Psoas muscle (tissue), 7 donors: ENCODE measurements at regions not wholly inside any gene's neighbourhood (a gene's known extent, or its start where the extent isn't known, plus 50 kb on each side); places are given as distances from the start of the nearest gene placed in this dataset.

Source experiments
- ATAC-seq, 4 donors: fragments of 200-7000 bp; cut with Tn5 transposase; one replicate each; pipeline ENCODE4 v1.9.1; 2020; ENCODE audit warnings: moderate library complexity in 3 of 4, mild to moderate bottlenecking in 2 of 4
- DNase-seq, 2 donors: peaks; one replicate each; pipeline ENCODE4 v3.0.0-alpha.2; 2020
- H3K27ac ChIP-seq: fragments of 200-600 bp; one replicate; pipeline ENCODE4 v1.8.0; 2022
- H3K27me3 ChIP-seq, 3 donors: fragments of 200-600 bp in 1 of 3; one replicate each; pipeline versions ENCODE4 v1.6.1 to v1.8.0; 2013 to 2022; ENCODE audit warnings: low read length in 2 of 3, mild to moderate bottlenecking in 2 of 3, moderate library complexity in 1 of 3; ENCODE audit not compliant: insufficient read depth in 3 of 3
- H3K36me3 ChIP-seq, 2 donors: fragments of 200-600 bp in 1 of 2; one replicate each; pipeline versions ENCODE4 v1.6.1 to v1.8.0; 2013 to 2022; ENCODE audit warnings: low read depth in 1 of 2, mild to moderate bottlenecking in 1 of 2, moderate library complexity in 1 of 2; ENCODE audit not compliant: insufficient read depth in 1 of 2
- H3K4me1 ChIP-seq: fragments of 200-600 bp; one replicate; pipeline ENCODE4 v1.8.0; 2022
- H3K4me3 ChIP-seq: fragments of 200-600 bp; one replicate; pipeline ENCODE4 v1.8.0; 2022; ENCODE audit warnings: mild to moderate bottlenecking
- H3K9me3 ChIP-seq: fragments of 200-600 bp; one replicate; pipeline ENCODE4 v1.8.0; 2022
- WGBS, 3 donors: extraction: QIAGEN DNeasy Blood & Tissue Kit; methylation state at CpG; one replicate each; pipeline versions ENCODE4 v1.1.6 to v1.1.7; 2013; 5-methylcytosine and 5-hydroxymethylcytosine counted together
- intact Hi-C, 2 donors: fragments of 100-400 bp; cut with DNase I; formaldehyde crosslinking; loops; one replicate each; pipeline versions ENCODE4 v1.11.0 to v1.14.2; 2022
- TF ChIP-seq, protein P1 (sequence below): fragments of 200-600 bp; IDR thresholded peaks from one replicate; pipeline ENCODE4 v1.8.0; 2022; ENCODE audit warnings: antibody characterized with exemption
- donor health status: healthy with polysubstance abuse.
- donor health status: DM: no; HTN: no; CAD: no; lungs with moderate emphysema.
- donor health status: Bipolar disorder and iron deficiency.
- donor health status: healthy.
- donor health status: DM: yes; HTN: yes; CAD: no.
- donor health status: DM: no; HTN: no; CAD: no.
- donor health status: DM: yes; HTN: yes; CAD: no.

DNA sequence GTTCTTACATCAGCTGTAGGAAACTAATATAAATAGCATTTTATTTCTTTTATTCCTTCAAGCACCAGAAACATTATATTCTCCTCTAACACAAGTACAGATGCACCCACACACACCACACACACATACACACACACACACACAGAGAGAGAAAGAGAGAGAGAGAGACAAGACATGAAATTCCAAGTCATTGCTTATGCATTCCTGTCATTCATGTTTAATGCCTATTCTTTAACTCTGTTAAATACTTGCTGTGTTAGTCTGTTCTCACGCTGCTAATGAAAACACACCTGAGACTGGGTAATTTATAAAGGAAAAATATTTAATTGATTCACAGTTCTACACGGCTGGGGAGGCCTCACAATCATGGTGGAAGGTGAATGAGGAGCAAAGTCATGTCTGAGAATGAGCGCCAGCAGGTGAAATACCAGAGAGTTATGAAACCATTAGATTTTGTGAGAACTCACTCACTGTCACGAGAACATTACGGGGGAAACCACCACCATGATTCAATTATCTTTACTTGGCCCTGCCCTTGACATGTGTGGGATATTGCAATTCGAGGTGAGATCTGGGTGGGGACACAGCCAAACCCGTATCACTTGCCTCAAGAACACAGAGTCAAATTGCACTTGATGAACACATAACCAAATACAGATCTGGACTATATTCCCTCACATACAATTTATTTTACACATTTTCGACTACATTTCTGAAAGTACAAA lies 1058.1 kb upstream of the TMPRSS15 start:
- Histone ChIP-seq H3K27me3 (no peaks in the 10 kb centered on the region), H3K4me1 (no peaks in the 10 kb centered on the region), H3K4me3 (no peak overlapping the region), H3K27ac (no peak overlapping the region), H3K9me3 (no peaks in the 10 kb centered on the region), H3K36me3 (no peaks in the 10 kb centered on the region)
- ATAC-seq (no peak), DNase-seq (no peak)
- intact Hi-C loops = no loop called here
- WGBS, 3 donors = 71 to 74% (median 71%) methylated on average over 8 of the region's 8 CpGs
- TF ChIP-seq, protein P1, sequence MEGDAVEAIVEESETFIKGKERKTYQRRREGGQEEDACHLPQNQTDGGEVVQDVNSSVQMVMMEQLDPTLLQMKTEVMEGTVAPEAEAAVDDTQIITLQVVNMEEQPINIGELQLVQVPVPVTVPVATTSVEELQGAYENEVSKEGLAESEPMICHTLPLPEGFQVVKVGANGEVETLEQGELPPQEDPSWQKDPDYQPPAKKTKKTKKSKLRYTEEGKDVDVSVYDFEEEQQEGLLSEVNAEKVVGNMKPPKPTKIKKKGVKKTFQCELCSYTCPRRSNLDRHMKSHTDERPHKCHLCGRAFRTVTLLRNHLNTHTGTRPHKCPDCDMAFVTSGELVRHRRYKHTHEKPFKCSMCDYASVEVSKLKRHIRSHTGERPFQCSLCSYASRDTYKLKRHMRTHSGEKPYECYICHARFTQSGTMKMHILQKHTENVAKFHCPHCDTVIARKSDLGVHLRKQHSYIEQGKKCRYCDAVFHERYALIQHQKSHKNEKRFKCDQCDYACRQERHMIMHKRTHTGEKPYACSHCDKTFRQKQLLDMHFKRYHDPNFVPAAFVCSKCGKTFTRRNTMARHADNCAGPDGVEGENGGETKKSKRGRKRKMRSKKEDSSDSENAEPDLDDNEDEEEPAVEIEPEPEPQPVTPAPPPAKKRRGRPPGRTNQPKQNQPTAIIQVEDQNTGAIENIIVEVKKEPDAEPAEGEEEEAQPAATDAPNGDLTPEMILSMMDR = no peak

DNA sequence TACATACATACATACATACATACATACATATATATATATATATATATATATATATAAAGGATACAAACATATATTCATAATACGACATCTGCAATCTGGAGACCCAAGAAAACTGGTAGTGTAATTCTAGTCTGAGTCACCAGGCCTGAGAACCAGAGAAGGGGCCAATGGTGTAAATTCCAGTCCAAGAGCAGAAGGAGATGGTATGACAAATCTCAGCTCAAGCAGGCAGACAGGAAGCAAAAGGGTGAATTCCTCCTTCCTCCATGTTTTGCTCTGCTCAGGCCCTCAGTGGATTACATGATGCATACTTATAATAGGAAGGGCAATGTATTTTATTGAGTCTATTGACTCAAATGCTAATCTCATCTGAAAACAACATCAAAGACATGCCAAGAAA lies 1060.4 kb upstream of the TMPRSS15 start:
- DNase-seq = no peak
- no peak for ATAC-seq
- no peak overlapping the region for H3K27ac ChIP-seq
- H3K4me3 ChIP-seq = no peak overlapping the region
- H3K4me1 ChIP-seq = no peaks in the 10 kb centered on the region
- H3K27me3 ChIP-seq = no peaks in the 10 kb centered on the region
- H3K36me3 ChIP-seq = no peaks in the 10 kb centered on the region
- no peaks in the 10 kb centered on the region for H3K9me3 ChIP-seq
- intact Hi-C loops = no loop called here
- 92 to 100% (median 97%) methylated on average over 1 of the region's 1 CpG for WGBS, 3 donors
- TF ChIP-seq, protein P1 = no peak

DNA sequence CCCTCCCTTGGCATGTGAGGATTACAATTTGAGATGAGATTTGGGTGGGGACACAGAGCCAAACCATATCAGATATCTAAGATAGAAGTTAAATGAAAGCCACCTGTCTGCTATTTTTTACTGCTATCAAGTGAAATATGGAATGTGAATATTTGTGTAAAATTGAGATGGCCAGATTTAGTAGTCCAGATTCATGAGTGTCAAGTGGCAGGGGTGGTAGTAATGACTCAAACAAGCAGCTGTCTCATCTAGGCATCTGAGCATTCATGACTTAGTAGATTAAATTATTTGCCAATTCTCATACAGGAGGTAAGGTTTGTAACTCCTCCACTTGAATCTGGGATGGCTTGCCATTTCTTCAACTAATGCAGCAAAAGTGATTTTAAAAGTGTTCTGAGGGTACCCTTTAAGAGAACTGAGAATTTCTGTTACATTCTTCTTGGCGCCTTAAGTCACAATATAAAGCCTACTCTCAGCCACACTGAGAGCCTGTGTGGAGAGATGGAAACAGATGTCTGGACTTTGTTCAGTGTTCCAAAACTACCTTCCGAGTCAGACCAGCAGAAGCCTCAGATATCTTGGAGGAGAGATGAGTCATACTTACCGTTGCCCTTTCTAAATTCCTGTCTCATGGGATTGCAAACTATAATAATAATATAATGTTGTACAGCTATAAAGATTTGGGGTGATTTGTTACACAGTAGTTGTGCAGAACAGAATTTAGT lies 1065.6 kb upstream of the TMPRSS15 start:
- Histone ChIP-seq H3K27me3 (no peaks in the 10 kb centered on the region), H3K36me3 (no peaks in the 10 kb centered on the region), H3K4me1 (no peaks in the 10 kb centered on the region), H3K9me3 (no peaks in the 10 kb centered on the region), H3K4me3 (no peak overlapping the region), H3K27ac (no peak overlapping the region)
- no peak for DNase-seq
- no peak for ATAC-seq
- 43 to 62% (median 43%) methylated on average over 3 of the region's 3 CpGs for WGBS, 3 donors
- TF ChIP-seq, protein P1 = no peak
- intact Hi-C loops = no loop called here

DNA sequence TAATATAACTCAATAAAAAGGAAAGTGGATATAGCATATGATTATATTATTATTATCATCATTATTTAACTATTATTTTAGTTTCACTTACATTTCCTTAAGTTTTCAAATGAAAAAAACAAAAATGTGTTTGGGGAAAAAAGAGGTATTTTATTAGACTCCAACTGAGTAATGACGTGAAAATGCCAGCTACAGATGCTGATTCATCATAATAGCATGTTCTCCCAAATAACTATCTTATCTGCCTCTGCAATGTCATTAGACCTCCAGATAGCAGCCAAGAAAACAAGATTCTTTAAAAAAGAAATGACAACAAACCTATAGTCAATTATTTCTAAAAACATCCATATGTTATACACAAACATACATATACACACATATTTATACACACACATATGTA lies 1071.9 kb upstream of the TMPRSS15 start:
- ATAC-seq = no peak
- WGBS, 3 donors = 36 to 44% (median 38%) methylated on average over 1 of the region's 1 CpG
- Histone ChIP-seq H3K4me1 (no peaks in the 10 kb centered on the region), H3K9me3 (no peaks in the 10 kb centered on the region), H3K27me3 (no peaks in the 10 kb centered on the region), H3K27ac (no peak overlapping the region), H3K4me3 (no peak overlapping the region), H3K36me3 (no peaks in the 10 kb centered on the region)
- TF ChIP-seq, protein P1 = no peak
- DNase-seq = no peak
- intact Hi-C loops = no loop called here
